ENCODE measurements at regions not wholly inside any gene's neighbourhood (a gene's known extent, or its start where the extent isn't known, plus 50 kb on each side); places are given as distances from the start of the nearest gene placed in this dataset.

DNA sequence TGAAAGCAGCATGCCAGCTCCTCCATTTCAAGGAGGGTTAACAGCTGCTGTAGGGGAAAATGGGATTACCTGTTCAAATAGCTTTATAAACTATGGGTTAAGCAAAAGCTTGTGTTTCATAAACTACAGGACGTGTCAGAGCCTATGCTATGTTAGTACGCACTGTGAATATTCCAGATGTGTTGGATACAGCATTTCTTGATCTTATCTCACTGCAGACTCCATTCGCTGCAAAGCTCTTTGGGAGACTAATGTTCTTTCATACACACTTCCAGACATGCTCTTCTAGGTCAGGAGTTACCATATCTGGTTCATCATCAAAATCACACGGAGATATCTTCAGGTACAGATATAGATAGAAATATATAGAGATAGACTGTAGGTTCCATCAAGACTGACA, 281.2 kb upstream of the FAM241A start (continued):
- no peak for TF ChIP-seq ATF2 (IDR thresholded peaks at IDR 0.05; ENCODE audit: low read length)
- no peak for TF ChIP-seq KDM5A (IDR thresholded peaks at IDR 0.05; ENCODE audit: low read length)
- TF ChIP-seq E2F6 (IDR thresholded peaks at IDR 0.05), result no peak
